Thyroid gland (tissue), 4 donors: ENCODE measurements at regions not wholly inside any gene's neighbourhood (a gene's known extent, or its start where the extent isn't known, plus 50 kb on each side); places are given as distances from the start of the nearest gene placed in this dataset.

Source experiments
- DNase-seq, 2 donors: peaks; one replicate each; pipeline ENCODE4 v3.0.0-alpha.2; 2019
- H3K27ac ChIP-seq, 3 donors: fragments of 200-600 bp; sonication (generic); 1 replicate in 2 of 3; 2 replicates in 1 of 3; pipeline ENCODE4 v1.5.1; 2016 to 2019; ENCODE audit warnings: mild to moderate bottlenecking in 1 of 3, moderate library complexity in 1 of 3
- H3K27me3 ChIP-seq: fragments of 200-600 bp; sonication (generic); one replicate; pipeline ENCODE4 v1.5.1; 2019
- H3K36me3 ChIP-seq, 2 donors: fragments of 200-600 bp; sonication (generic); one replicate each; pipeline ENCODE4 v1.5.1; 2016 to 2019
- H3K4me1 ChIP-seq, 2 donors: fragments of 200-600 bp; sonication (generic); one replicate each; pipeline ENCODE4 v1.5.1; 2017 to 2019
- H3K4me3 ChIP-seq, 3 donors: fragments of 200-600 bp; sonication (generic); replicated peaks in 1 of 3; 1 replicate in 2 of 3; 2 replicates in 1 of 3; pipeline ENCODE4 v1.5.1; 2016; ENCODE audit warnings: mild to moderate bottlenecking in 1 of 3
- H3K9me3 ChIP-seq: fragments of 200-600 bp; sonication (generic); one replicate; pipeline ENCODE4 v1.5.1; 2017
- POLR2A ChIP-seq, 2 donors: fragments of 450-650 bp; IDR thresholded peaks; one replicate each; pipeline ENCODE4 v1.6.1; 2017; ENCODE audit warnings: antibody characterized with exemption in 2 of 2, mild to moderate bottlenecking in 2 of 2, moderate library complexity in 1 of 2
- WGBS, 2 donors: methylation state at CpG; one replicate each; pipeline ENCODE4 v1.1.5; 2017; 5-methylcytosine and 5-hydroxymethylcytosine counted together
- intact Hi-C: fragments of 100-400 bp; cut with DNase I; formaldehyde crosslinking; loops from one replicate; pipeline ENCODE4 v1.15.1; 2023
- TF ChIP-seq, protein P1 (sequence below), 6 experiments: fragments of 200-600 bp in 3 of 6; fragments of 450-650 bp in 3 of 6; sonication (generic) in 3 of 6; IDR thresholded peaks; one replicate each; pipeline ENCODE4 v1.5.1; 2016 to 2019; ENCODE audit warnings: antibody characterized with exemption in 6 of 6, mild to moderate bottlenecking in 2 of 6, inconsistent platforms in 1 of 6, moderate library complexity in 1 of 6

DNA sequence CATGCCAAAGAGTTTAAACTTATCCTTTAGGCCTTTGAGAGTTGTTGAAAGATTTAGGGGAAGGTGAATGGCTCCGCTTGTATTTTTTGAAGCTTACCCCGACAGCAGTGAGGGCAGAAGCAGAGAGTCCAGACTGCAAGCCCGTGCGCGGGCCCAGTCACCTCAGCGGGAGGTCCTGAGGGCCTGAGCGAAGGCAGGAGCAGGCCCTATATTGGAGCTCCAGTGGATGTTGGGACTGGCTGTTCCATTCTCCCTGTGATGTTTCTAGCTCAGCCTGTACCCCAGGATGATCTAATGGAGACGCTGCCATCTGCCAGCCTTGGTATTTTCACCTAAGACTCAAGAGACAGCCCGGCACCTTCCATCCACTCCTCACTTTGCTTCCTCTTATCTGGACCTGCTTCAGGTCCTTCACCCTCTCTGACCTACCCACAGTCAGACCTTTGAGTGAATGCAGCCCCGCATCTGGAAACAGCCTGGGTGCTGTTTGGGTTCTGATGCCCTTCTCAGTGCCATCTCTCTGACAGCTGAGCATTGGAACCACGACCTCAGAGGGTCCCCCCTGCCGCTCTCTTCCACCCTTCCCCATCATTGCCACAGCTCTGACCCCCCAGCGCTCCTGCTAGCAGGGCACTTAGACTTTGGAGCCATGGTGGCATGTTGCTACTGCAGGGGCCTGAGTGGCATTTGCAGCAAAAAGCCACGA lies 628.2 kb upstream of the CADM1 start:
- Histone ChIP-seq H3K27me3 (no peaks in the 10 kb centered on the region), H3K4me3 (no peak overlapping the region), H3K4me1 (no peaks in the 10 kb centered on the region), H3K36me3 (no peaks in the 10 kb centered on the region), H3K9me3 (no peaks in the 10 kb centered on the region), H3K27ac (no peak overlapping the region)
- intact Hi-C loops, result no loop called here
- DNase-seq, result no peak
- TF ChIP-seq POLR2A (IDR thresholded peaks at IDR 0.05), result no peak
- TF ChIP-seq, protein P1, sequence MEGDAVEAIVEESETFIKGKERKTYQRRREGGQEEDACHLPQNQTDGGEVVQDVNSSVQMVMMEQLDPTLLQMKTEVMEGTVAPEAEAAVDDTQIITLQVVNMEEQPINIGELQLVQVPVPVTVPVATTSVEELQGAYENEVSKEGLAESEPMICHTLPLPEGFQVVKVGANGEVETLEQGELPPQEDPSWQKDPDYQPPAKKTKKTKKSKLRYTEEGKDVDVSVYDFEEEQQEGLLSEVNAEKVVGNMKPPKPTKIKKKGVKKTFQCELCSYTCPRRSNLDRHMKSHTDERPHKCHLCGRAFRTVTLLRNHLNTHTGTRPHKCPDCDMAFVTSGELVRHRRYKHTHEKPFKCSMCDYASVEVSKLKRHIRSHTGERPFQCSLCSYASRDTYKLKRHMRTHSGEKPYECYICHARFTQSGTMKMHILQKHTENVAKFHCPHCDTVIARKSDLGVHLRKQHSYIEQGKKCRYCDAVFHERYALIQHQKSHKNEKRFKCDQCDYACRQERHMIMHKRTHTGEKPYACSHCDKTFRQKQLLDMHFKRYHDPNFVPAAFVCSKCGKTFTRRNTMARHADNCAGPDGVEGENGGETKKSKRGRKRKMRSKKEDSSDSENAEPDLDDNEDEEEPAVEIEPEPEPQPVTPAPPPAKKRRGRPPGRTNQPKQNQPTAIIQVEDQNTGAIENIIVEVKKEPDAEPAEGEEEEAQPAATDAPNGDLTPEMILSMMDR (IDR thresholded peaks at IDR 0.05), result no peak
- WGBS, 2 donors, result 85 to 90% methylated on average over 14 of the region's 14 CpGs

GRCh38 chr11:116130122-116130521 lies 625.9 kb upstream of the CADM1 start:
- DNase-seq, result no peak
- WGBS, 2 donors, result 69 to 72% methylated on average over 6 of the region's 6 CpGs
- Histone ChIP-seq H3K4me3 (no peak overlapping the region), H3K9me3 (no peaks in the 10 kb centered on the region), H3K27ac (no peak overlapping the region), H3K27me3 (no peaks in the 10 kb centered on the region), H3K36me3 (no peaks in the 10 kb centered on the region), H3K4me1 (no peaks in the 10 kb centered on the region)
- TF ChIP-seq, protein P1 (IDR thresholded peaks at IDR 0.05), result no peak
- TF ChIP-seq POLR2A (IDR thresholded peaks at IDR 0.05), result no peak
- intact Hi-C loops, result no loop called here

GRCh38 chr11:116129456-116129855 lies 625.2 kb upstream of the CADM1 start:
- WGBS, 2 donors, result 92 to 94% methylated on average over 9 of the region's 9 CpGs
- H3K4me1 ChIP-seq, result no peaks in the 10 kb centered on the region
- no peak overlapping the region for H3K4me3 ChIP-seq
- H3K27ac ChIP-seq, result no peak overlapping the region
- no peak for DNase-seq
- intact Hi-C loops, result no loop called here
- no peaks in the 10 kb centered on the region for H3K27me3 ChIP-seq
- TF ChIP-seq, protein P1 (IDR thresholded peaks at IDR 0.05), result no peak
- no peak for TF ChIP-seq POLR2A (IDR thresholded peaks at IDR 0.05)
- no peaks in the 10 kb centered on the region for H3K36me3 ChIP-seq
- H3K9me3 ChIP-seq, result no peaks in the 10 kb centered on the region

GRCh38 chr11:116126562-116126961 lies 622.3 kb upstream of the CADM1 start:
- WGBS, 2 donors, result 94 to 100% methylated on average over 3 of the region's 3 CpGs
- no peaks in the 10 kb centered on the region for H3K36me3 ChIP-seq
- H3K9me3 ChIP-seq, result no peaks in the 10 kb centered on the region
- no peak for DNase-seq
- intact Hi-C loops, result no loop called here
- H3K4me3 ChIP-seq, result no peak overlapping the region
- no peak overlapping the region for H3K27ac ChIP-seq
- H3K4me1 ChIP-seq, result no peaks in the 10 kb centered on the region
- TF ChIP-seq POLR2A (IDR thresholded peaks at IDR 0.05), result no peak
- TF ChIP-seq, protein P1 (IDR thresholded peaks at IDR 0.05), result no peak
- H3K27me3 ChIP-seq, result no peaks in the 10 kb centered on the region

DNA sequence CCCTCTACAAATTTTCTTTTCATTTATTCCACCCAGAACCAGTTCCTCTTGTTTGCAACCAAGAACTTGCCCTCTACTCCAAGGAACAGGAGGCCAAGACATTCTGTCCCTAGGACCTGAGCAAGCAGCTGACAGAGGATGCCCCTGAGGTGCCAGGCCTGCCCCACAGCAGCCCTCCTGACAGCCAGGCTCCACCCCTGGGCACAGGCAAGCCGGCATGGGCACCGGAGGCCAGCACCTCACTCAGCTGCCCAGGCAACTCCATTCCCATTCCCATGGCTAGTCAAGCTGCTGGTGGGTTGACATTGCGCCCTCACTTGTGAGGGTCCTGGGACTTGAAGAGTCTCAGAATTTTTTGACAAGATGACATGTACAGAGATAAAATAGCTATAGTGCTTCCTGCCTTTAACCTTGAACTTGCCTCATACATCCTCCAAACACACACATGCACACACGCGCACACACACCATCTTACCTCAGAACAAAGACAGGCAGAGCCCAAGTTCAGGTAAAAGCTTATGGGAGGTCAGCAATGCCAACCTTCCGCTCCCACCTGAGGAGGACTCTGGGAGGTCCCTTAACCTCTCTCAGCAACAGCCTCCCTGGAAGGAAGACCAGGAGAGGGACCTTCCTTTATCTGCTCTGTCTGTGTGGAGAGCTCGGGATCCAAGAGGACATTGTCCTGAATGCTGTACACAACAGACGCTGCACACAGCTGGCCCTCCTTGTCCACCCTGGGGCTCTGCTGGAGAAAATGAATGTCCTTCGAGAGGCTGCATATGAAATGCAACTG lies 620.9 kb upstream of the CADM1 start:
- DNase-seq, result no peak

More for the DNA sequence above, 620.9 kb upstream of the CADM1 start:
- H3K4me3 ChIP-seq, result no peak overlapping the region
- WGBS, 2 donors, result 94 to 96% methylated on average over 9 of the region's 9 CpGs
- no peak overlapping the region for H3K27ac ChIP-seq
- H3K27me3 ChIP-seq, result no peaks in the 10 kb centered on the region
- TF ChIP-seq, protein P1 (IDR thresholded peaks at IDR 0.05), result no peak
- TF ChIP-seq POLR2A (IDR thresholded peaks at IDR 0.05), result no peak
- H3K4me1 ChIP-seq, result no peaks in the 10 kb centered on the region
- no peaks in the 10 kb centered on the region for H3K9me3 ChIP-seq
- intact Hi-C loops, result no loop called here
- no peaks in the 10 kb centered on the region for H3K36me3 ChIP-seq
